Left kidney (tissue), 1 donor: ENCODE measurements at regions not wholly inside any gene's neighbourhood (a gene's known extent, or its start where the extent isn't known, plus 50 kb on each side); places are given as distances from the start of the nearest gene placed in this dataset.
A peak's percentile ranks its signal among the peaks of the same experiment; 100 is the strongest.
"Not testable (repeated sequence)": the region's sequence is repeated elsewhere in the genome, so short reads cannot be mapped to it uniquely, and the experiment has no call there.

Experiments used
- DNase-seq: peaks from one replicate; pipeline ENCODE4 v3.0.0-alpha.2; 2013

DNA sequence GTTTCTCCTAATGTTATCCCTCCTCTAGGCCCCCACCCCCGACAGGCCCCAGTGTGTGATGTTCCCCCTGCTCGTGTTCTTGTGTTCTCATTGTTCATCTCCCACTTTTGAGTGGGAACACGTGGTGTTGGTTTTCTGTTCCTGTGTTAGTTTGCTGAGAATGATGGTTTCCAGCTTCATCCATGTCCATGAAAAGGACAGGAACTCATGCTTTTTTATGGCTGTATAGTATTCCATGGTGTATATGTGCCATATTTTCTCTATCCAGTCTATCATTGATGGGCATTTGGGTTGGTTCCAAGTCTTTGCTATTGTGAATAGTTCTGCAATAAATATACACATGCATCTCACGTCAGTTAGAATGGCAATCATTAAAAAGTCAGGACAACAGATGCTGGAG lies 305.9 kb downstream of the MED10 start:
- not testable (repeated sequence) for DNase-seq

DNA sequence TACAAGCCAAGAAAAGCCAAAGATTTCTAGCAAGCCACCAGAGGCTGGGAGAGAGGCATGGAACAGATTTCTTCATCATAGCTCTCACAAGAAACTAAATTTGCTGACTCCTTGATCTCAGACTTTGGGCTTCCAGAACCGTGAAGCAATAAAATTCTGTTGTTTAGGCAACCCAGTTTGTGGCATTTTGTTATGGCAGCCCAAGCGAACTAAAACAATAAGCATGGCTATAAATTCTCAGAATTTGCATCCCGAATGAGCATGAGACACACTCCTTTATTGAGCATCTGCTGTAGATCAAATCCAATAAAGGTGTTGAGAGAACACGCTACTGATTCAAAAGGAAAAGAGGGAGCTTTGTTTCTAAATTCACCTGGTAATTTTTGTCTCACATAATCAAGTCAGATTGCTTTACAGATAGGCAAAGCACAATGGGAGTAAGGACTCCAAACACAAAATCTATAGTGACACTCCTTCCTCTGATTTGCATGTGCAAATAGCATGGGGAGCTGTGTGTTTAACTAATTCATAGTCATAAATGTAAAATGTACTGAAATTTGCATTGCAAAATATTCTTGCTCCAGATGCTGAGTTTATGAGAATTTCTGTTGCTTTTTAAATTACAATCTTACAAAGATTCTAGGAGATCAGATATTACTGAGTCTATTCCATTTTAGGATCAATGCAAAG lies 308.7 kb downstream of the MED10 start:
- DNase-seq = no peak

DNA sequence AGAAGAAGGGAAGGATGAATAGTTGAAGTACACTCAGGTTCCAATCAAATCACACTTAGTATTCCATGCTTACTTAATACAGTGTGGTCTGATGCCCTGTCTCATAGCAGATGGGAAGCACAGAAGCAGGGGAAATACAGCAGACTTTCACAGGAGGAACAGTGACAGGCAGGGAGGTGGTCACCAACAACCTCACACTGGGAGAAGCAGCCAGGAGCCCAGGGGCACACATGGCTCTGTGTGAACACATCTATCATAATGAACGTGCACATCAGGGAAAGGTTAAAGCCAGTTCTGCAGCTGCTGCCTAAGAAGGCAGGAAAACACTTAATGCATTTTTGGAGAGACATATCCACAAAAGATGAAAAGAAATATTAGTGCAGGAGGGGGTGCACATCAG lies 312.3 kb downstream of the MED10 start:
- DNase-seq = no peak

DNA sequence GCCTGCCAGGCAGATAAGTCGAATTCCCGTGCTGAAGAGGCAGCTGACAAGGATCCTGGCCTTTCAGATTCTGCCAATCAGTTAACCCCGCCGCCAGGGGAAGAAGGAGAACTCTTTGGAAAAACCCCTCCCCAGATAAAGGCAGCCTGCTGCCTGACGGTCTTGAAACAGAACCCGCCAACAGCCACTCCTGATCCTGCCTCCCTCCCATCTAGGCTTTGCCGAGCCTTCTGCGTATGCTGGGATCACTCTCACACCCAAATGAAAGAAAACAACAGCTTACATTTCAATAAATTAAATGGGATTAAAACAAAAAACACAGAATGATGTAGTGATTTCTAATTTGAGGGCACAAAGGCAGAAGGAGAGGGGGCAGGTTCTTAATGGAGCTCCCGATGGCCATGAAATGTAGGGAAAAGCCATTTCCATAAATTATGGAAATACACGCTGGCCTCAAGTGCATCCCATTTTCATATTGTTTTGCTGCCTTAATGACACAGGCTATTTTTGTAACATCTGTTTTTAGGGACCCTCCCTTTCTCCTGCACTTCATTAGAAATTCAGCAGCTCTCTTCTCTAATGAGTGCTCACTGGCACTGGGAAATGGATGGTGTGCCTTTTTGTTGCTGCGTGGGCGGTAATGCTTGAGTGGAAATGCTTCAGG lies 319.1 kb downstream of the MED10 start:
- DNase-seq = no peak

DNA sequence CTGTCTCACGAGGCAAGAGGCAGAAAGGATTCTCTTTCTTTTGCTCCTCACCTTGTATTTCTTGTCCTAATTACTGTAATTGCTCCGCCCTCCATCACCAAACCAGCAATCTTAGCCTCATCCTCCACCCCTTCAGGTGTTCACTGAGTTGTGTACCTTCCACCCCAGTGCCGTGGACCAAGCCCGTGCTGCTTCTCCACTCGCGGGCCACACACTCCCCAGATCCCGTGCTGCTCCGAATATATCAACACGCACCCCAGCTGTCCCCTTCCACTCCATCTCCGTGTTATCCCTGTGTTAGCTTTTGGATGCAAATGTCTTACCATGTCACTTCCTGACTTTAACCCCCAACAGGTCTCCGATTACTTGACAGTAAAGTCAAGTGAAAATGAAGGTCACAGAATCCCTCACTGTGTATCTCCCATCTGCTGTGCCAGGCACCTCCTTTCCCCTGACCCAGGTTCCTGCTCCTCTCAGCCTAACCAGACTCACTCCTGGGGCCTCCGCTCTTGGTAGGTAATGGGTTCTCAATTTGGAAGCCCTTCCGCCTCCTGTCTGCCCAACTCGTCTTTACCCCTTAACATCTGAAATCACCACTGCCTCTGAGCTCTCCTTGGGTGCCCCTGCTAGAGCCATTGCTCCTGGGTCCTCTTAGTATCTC lies 320.2 kb downstream of the MED10 start:
- no peak for DNase-seq

DNA sequence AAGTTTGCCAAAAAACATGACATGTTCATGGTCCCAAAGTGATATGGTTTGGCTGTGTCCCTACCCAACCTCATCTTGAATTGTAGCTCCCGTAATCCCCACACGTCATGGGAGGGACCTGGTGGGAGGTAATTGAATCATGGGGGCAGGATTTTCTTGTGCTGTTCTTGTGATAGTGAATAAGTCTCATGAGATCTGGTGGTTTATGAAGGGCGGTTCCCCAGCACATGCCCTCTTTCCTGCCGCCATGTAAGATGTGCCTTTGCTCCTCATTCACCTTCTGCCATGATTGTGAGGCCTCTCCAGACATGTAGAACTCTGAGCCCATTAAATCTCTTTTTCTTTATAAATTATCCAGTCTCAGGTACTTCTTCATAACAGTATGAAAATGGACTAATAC lies 322.1 kb downstream of the MED10 start:
- no peak for DNase-seq

DNA sequence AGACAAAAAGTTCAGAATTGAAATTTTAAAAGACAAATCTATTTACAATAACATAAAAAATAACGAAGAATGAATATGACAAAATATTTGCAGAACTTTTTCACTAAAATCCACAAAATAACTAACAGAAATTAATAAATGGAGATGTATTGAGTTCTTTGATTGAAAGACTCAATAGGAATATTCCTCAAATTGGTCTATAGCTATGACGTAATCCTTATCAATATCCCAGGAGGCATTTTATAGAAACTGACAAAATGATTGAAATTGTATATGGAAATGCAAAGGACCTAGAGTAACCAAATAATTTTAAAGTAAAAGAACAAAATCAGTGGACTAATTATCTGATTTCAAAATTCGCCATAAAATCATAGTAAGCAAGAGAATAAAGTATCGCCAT lies 328.7 kb downstream of the MED10 start:
- no peak for DNase-seq

DNA sequence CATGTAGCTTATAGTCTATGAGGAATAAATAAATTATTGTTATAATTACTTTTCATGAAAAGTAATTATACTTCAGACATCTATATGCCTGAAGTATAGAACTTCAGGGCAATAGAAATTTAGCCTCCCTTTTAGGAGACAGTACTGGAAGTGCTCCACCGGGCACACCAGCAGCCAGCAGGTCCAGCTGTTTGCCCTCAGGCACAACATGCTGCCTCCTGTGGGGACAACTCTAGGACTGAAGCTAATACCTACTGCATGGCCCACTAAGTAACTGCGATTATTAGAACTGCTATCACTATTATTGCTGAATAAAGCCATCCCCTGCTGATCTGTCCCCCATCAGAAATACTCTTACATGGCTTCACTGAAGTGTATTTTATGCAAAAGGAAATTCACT lies 329.6 kb downstream of the MED10 start:
- no peak for DNase-seq

DNA sequence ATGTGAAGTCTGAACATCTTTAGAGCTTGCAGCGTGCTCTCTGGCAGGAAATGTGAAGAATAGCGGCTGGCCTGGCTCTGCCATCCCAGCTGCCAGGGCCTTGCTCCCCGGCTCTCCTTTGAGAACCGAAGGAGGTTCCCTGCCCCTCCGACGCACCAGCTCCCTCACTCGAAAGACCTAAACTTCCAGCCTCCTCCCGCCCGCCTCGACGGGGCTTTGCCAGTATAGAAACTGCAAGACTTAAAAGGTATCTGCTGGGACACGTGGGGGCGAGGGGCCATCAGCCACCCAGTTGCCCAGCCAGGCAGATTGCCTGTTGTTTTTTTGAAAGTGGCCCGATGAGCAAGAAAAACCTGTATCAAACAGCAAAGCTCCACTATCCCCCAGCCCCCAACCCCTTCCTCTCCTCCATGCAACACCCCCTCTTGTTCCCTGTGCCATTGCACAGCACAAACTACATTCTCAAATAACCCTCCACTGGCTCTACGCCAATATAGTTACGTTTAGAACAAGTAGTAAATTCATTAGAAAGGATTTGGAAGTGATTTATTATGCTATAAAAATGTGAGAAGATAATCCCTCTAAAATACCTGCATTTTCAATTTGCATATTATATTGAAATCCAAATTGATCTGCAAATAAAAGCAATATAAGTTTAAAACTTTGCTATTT lies 331.9 kb downstream of the MED10 start:
- peak; percentile 18 for DNase-seq

DNA sequence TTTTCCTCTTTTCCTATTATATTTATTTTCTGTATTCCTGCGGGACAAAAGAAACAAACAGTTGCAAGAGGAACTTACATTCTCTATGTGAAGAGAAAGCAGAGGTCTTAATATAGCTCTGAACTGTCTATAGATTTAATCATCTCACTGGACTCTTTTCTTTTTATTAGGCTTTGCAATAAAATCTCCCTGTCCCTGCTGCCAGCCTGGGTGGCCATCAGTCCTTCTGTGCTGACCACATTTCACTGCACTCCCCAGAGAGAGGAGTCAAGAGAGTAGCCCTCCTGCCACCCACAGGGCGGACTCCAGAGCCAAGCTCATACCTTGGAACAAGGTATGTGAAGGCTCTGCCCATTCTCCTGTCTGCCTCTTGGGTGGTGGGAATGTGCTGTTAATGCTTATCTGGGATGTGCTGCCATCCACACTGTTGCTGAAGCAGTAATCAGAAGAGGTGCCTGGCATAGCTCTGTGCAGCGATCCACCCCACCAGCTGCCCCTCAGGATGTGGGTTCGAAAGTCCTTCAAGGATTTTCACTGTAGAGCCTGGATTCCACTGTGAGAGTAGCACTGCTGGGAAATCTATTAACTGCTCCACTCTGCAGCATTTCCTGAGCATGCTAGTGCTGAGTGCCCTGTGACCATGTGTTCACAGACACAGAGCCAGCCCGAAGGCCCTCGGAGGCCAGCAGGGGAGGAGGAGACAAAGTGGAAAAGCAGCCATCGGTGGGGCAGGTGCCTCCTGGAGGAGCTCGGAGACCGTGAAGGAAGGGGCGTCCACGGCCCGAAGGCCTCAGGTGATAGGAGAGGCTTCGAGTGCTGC lies 334.6 kb downstream of the MED10 start:
- no peak for DNase-seq

DNA sequence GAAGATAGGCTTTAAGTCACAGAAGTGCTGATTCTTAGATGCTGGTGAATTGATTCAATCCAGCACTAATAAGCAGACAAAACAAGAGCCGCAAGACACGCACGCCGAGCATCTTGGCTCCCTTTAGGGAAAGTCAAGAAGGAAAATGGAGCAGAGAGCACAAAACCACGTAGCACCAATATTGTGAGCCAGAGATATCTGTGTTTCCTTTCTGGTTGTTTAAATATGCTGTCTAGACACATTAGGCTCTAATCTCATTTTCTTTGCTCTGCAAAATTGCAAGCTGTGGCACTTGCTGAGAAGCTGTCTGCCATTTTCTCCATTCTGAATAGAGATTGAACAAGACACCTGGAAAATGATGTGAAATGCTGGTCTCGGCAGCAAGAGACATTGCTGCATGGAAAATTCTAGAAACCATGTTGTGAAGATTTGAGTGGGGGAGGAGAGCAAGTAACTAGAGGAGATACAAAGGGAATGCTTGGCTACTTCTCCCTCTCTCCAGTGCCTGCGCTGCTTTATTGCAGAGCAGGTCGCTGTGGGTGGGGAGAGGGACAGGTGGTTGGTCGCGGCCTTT lies 336.3 kb downstream of the MED10 start:
- no peak for DNase-seq

DNA sequence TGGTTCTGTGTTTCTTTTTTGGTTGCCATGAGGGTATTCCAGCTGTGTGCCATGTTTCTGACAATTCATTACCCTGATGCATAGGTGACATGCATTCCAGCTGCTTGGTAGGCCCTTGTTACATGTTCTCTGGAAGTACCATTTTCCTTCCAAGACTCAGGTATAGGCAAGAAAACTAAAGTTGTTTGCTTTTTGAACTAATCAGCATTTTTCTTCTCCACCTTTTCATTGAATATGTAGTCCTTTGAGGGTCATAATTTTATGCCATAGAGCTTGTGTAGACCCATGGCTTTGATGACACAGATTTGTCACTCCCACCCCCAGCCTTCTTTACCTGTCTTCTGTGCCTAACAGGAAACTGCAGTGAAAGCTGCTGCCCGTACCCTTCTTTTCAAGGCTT lies 339.2 kb downstream of the MED10 start:
- no peak for DNase-seq

DNA sequence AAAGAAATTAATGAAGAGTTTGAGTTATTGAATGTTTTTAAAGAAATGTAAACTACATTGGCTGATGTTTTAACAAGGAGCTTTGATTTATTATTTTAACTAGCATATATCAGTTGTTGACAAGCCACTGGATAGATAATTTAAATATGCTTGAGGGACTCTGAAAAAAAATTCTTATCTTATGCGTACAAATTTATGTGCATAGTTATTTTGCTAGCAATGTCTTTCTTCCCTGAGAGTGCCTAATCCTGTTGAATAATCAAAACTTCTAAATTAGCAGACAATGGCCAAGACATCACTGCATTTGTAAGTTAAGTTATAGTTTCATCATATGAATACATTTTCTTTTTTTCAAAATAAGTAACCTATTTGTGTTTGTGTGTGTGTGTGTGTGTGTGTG lies 342.3 kb downstream of the MED10 start:
- no peak for DNase-seq

DNA sequence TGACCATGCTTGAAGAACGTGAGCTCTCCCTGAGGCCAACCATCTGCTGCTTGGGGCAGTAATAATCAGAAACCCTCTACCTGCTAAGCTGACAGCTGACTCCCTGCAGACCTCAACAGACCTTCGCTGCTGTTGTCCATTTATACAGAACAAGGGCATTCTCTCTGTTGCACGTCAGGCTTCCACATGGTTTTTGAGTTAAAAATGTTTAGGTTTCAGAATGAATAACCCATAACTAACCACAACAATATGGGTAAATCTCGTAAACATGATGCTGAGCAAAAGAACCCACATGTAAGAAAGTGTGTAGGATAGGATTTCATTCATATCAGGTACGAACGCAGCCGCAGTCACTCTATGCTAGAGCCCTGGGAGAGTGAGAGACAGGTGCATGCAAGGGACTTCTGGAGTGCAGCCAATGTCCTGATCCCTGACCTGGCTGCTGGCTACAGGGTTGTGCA lies 348.5 kb downstream of the MED10 start:
- no peak for DNase-seq

DNA sequence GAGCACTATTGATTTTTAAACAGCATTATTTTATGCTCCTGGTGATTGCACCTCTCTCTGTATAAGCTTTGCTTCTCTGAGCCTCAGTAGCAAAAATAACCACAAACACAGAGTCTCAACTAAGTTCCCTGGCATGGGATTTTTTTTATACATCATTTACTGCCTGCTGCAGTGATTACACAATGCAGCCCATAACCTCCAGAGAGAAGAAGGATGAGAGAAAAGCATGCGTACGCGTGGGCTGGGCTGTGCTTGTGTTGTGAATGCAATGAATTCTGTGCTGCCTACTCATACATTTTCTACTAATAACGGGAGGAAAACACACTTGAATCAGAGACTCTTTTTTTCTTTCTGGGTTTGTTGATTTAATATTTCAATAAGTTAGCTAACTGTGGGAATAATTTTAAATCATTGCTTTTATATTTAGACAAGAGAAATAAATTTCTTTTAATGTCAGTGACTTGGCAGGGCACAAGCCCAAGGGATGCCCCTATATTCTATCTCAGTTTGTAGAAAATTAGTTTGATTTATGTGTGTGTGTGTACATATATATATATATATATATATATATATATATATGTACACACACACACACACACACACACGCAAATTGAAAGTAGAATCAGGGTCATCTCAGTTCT lies 351.5 kb downstream of the MED10 start:
- peak; percentile 2 for DNase-seq

DNA sequence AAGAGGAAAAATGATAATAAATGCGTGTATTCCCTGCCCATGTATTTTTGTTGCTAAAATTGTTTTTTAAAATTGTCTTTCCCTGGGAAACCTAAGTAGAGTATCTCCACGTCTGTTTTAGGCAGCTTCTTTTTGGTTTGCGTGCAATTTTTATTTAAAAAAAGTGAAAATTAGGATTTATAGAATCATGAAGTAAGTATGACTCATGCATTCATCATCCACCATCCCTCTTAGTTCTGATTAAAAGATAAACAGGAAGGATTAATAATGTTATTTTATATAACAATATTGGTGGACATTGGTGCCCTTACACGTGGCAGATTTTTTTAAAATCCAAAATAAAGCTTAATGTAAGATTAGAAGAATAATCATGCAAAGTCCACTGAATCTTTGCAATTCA lies 358.7 kb downstream of the MED10 start:
- DNase-seq = no peak

DNA sequence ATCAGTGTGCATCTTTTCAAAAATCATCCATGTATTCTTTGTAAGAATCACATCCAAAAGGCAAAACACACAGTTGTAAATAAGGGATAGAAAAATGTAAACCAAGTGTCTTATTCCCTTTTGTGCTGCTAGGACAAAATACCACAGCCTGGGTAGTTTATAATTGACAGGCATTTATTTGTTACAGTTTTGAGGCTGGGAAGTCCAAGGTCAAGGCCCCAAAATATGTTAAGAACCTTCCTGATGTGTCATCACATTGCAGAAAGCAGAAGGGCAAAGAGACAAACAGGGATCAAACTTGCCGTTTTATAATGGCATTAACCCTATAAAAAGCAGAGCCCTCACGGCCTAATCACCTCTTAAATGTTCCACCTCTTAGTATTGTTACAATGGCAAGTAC lies 364.8 kb downstream of the MED10 start:
- DNase-seq = no peak

DNA sequence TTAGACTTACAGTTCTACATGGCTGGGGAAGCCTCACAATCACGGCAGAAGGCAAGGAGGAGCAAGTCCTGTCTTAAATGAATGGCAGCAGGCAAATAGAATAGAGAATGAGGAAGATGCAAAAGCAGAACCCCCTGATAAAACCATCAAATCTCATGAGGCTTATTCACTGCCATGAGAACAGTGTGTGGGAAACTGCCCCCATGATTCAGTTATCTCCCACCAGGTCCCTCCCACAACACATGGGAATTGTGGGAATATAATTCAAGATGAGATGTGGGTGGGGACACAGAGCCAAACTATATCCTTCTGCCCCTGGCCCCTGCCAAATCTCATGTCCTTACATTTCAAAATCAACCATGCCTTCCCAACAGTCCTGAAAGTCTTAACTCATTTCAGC lies 367.1 kb downstream of the MED10 start:
- DNase-seq = no peak

DNA sequence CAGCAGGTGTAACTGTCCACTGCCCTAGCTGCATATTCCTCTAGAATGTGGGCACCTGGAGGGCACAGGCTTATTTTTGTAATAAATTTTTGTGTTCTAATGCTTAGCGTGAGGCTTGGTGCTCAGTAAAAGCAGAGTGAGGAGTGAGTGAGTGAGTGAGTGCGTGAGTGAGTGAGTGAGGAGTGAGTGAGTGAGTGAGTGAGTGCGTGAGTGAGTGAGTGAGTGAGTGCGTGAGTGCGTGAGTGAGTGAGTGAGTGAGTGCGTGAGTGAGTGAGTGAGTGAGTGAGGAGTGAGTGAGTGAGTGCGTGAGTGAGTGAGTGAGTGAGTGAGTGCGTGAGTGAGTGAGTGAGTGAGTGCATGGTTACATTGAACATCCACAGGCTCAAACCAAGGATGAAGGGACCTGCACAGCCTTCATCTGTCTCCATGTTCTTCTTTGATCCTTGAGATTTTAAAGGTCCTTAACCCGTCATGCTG lies 371.5 kb downstream of the MED10 start:
- no peak for DNase-seq

DNA sequence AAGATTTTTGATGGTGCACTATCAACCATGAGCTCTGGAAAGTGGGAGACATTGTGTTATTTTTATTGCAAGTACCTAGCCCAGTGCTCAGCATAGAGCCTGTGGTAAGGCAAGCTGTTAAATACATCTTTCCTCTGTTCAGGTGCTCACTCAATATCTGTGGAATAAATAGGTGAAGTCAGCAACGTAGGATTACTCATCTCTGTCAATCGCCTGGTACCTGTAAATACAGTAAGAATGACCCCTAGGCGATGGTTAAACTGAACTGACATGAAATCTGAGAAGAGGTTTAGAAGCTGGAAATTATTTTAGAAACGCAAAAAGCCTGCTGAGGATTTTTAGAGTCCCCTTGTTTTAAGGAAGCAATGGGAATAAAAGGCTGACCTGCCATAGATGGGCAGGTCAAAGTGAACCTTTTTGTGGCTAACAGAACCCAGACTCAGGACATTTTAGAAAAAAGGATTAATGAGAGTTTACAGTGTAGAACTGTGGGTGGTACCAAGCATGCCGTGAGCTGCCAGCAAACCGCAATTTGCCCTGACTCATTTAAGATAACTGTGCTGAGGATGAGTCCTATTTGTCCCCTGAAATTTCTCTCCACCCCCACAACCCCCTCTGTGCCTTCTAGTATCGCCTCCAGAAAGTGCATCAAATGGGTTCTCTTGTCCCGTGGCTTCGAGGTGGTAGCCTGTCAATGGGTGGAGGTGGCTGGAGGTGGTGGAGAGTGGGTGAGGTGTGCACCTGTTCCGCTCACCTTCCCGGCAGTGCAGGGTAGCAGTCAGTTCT lies 375.1 kb downstream of the MED10 start:
- DNase-seq = no peak
